Parathyroid adenoma (tissue), 2 donors: ENCODE measurements at regions not wholly inside any gene's neighbourhood (a gene's known extent, or its start where the extent isn't known, plus 50 kb on each side); places are given as distances from the start of the nearest gene placed in this dataset.
"Not testable (repeated sequence)": the region's sequence is repeated elsewhere in the genome, so short reads cannot be mapped to it uniquely, and the experiment has no call there.

Experiments used
- H2AFZ ChIP-seq: fragments of 300-600 bp; sonication (generic); one replicate; pipeline ENCODE4 v1.7.0; 2017; ENCODE audit warnings: antibody characterized with exemption, mild to moderate bottlenecking
- H3K27ac ChIP-seq: fragments of 300-600 bp; sonication (generic); one replicate; pipeline ENCODE4 v1.7.0; 2017
- H3K27me3 ChIP-seq: fragments of 300-600 bp; sonication (generic); one replicate; pipeline ENCODE4 v1.7.0; 2017; ENCODE audit warnings: low read length; ENCODE audit not compliant: control insufficient read depth, insufficient read depth
- H3K36me3 ChIP-seq: fragments of 300-600 bp; sonication (generic); one replicate; pipeline ENCODE4 v1.7.0; 2017; ENCODE audit warnings: low read length; ENCODE audit not compliant: control insufficient read depth, insufficient read depth
- H3K4me1 ChIP-seq: fragments of 300-600 bp; sonication (generic); one replicate; pipeline ENCODE4 v1.7.0; 2017; ENCODE audit warnings: control low read depth
- H3K4me2 ChIP-seq: fragments of 300-600 bp; sonication (generic); one replicate; pipeline ENCODE4 v1.7.0; 2017; ENCODE audit warnings: low read length
- H3K4me3 ChIP-seq: fragments of 300-600 bp; sonication (generic); one replicate; pipeline ENCODE4 v1.7.0; 2017; ENCODE audit warnings: low read depth, low read length
- H3K79me2 ChIP-seq: fragments of 300-600 bp; sonication (generic); one replicate; pipeline ENCODE4 v1.7.0; 2017; ENCODE audit warnings: control low read depth
- H3K9ac ChIP-seq: fragments of 300-600 bp; sonication (generic); one replicate; pipeline ENCODE4 v1.7.0; 2017; ENCODE audit warnings: mild to moderate bottlenecking
- H3K9me3 ChIP-seq: fragments of 300-600 bp; sonication (generic); one replicate; pipeline ENCODE4 v1.7.0; 2017; ENCODE audit warnings: low read length; ENCODE audit not compliant: control insufficient read depth
- CTCF ChIP-seq: fragments of 300-600 bp; sonication (generic); IDR thresholded peaks from one replicate; pipeline ENCODE4 v1.7.0; 2017; ENCODE audit warnings: antibody characterized with exemption, mild to moderate bottlenecking
- donor health status: primary hyperparathyroidism.

- Histone ChIP-seq H3K4me2 (no peak overlapping the region), H3K9me3 (no peaks in the 10 kb centered on the region), H3K79me2 (no peaks in the 10 kb centered on the region), H2AFZ (no peak overlapping the region), H3K4me3 (no peak overlapping the region), H3K27ac (no peak overlapping the region), H3K27me3 (no peaks in the 10 kb centered on the region), H3K36me3 (no peaks in the 10 kb centered on the region), H3K4me1 (no peaks in the 10 kb centered on the region), H3K9ac (no peak overlapping the region)
- TF ChIP-seq CTCF, result no peak
Measured at GRCh38 chr16:58848662-58849002, 114.5 kb upstream of the GOT2 start.

GRCh38 chr16:58847902-58848661, 114.0 kb upstream of the GOT2 start:
- no peaks in the 10 kb centered on the region for H3K79me2 ChIP-seq
- TF ChIP-seq CTCF, result no peak
- no peak overlapping the region for H3K27ac ChIP-seq
- H3K4me1 ChIP-seq, result no peaks in the 10 kb centered on the region
- H3K9ac ChIP-seq, result no peak overlapping the region
- no peaks in the 10 kb centered on the region for H3K9me3 ChIP-seq
- H3K36me3 ChIP-seq, result no peaks in the 10 kb centered on the region
- H2AFZ ChIP-seq, result no peak overlapping the region
- H3K4me2 ChIP-seq, result no peak overlapping the region
- no peak overlapping the region for H3K4me3 ChIP-seq
- no peaks in the 10 kb centered on the region for H3K27me3 ChIP-seq

- H3K36me3 ChIP-seq, H3K9ac ChIP-seq, H3K9me3 ChIP-seq, H2AFZ ChIP-seq, H3K79me2 ChIP-seq, H3K4me3 ChIP-seq, H3K27me3 ChIP-seq, H3K27ac ChIP-seq, H3K4me1 ChIP-seq, H3K4me2 ChIP-seq: not testable (repeated sequence)
Measured at GRCh38 chr16:58846226-58846625, 112.1 kb upstream of the GOT2 start.

GRCh38 chr16:58843675-58844074, 109.6 kb upstream of the GOT2 start:
- H3K9ac ChIP-seq, result no peak overlapping the region
- no peak for TF ChIP-seq CTCF

GRCh38 chr16:58842746-58843145, 108.6 kb upstream of the GOT2 start:
- no peaks in the 10 kb centered on the region for H3K9me3 ChIP-seq

More at GRCh38 chr16:58843675-58844074, 109.6 kb upstream of the GOT2 start:
- Histone ChIP-seq H3K27me3 (no peaks in the 10 kb centered on the region), H3K9me3 (no peaks in the 10 kb centered on the region), H3K4me1 (no peaks in the 10 kb centered on the region), H3K36me3 (no peaks in the 10 kb centered on the region), H3K79me2 (no peaks in the 10 kb centered on the region), H3K4me2 (no peak overlapping the region), H3K27ac (no peak overlapping the region), H3K4me3 (no peak overlapping the region), H2AFZ (no peak overlapping the region)

More at GRCh38 chr16:58842746-58843145, 108.6 kb upstream of the GOT2 start:
- Histone ChIP-seq H3K27ac (no peak overlapping the region), H3K4me2 (no peak overlapping the region), H3K79me2 (no peaks in the 10 kb centered on the region), H3K27me3 (no peaks in the 10 kb centered on the region), H3K4me1 (no peaks in the 10 kb centered on the region), H3K4me3 (no peak overlapping the region), H2AFZ (no peak overlapping the region), H3K9ac (no peak overlapping the region), H3K36me3 (no peaks in the 10 kb centered on the region)
- TF ChIP-seq CTCF, result no peak
